H9 (cell line): ENCODE measurements at regions not wholly inside any gene's neighbourhood (a gene's known extent, or its start where the extent isn't known, plus 50 kb on each side); places are given as distances from the start of the nearest gene placed in this dataset.

Experiments used
- DNase-seq: peaks from one replicate; pipeline ENCODE4 v3.0.0-alpha.2; 2017
- H2AFZ ChIP-seq: one replicate; pipeline ENCODE4 v1.6.1; 2013; ENCODE audit warnings: mild to moderate bottlenecking, low read length, control low read depth, moderate library complexity
- H2AK5ac ChIP-seq: 2 replicates; pipeline ENCODE4 v1.6.1; 2013; ENCODE audit warnings: low read length, control low read depth, mixed read lengths; ENCODE audit not compliant: insufficient read length
- H2BK120ac ChIP-seq: one replicate; pipeline ENCODE4 v1.6.1; 2013; ENCODE audit warnings: low read depth, mild to moderate bottlenecking, low read length, control low read depth, inconsistent platforms; ENCODE audit not compliant: poor library complexity, severe bottlenecking
- H2BK12ac ChIP-seq: 2 replicates; pipeline ENCODE4 v1.6.1; 2013; ENCODE audit warnings: low read length, control low read depth, mixed read lengths, low read depth; ENCODE audit not compliant: insufficient read length
- H2BK15ac ChIP-seq: 2 replicates; pipeline ENCODE4 v1.6.1; 2013; ENCODE audit warnings: low read depth, low read length, control low read depth
- H2BK20ac ChIP-seq: one replicate; pipeline ENCODE4 v1.6.1; 2013; ENCODE audit warnings: low read depth, mild to moderate bottlenecking, low read length, control low read depth, inconsistent platforms; ENCODE audit not compliant: poor library complexity, severe bottlenecking
- H2BK5ac ChIP-seq: 2 replicates; pipeline ENCODE4 v1.6.1; 2013; ENCODE audit warnings: low read length, control low read depth, mixed read lengths; ENCODE audit not compliant: insufficient read length
- H3K14ac ChIP-seq: 2 replicates; pipeline ENCODE4 v1.6.1; 2013; ENCODE audit warnings: low read length, control low read depth; ENCODE audit not compliant: insufficient read depth
- H3K18ac ChIP-seq: 2 replicates; pipeline ENCODE4 v1.6.1; 2013; ENCODE audit warnings: low read depth, mild to moderate bottlenecking, mixed read lengths, low read length, control low read depth; ENCODE audit not compliant: insufficient read length
- H3K23ac ChIP-seq: 2 replicates; pipeline ENCODE4 v1.6.1; 2013; ENCODE audit warnings: low read length, control low read depth, mixed read lengths, low read depth; ENCODE audit not compliant: insufficient read length
- H3K23me2 ChIP-seq: 2 replicates; pipeline ENCODE4 v1.6.1; 2013; ENCODE audit warnings: low read depth, mild to moderate bottlenecking, mixed read lengths, low read length, control low read depth; ENCODE audit not compliant: insufficient read length, poor library complexity, severe bottlenecking
- H3K27ac ChIP-seq: 2 replicates; pipeline ENCODE4 v1.5.1; 2013; ENCODE audit warnings: low read length, control low read depth, mixed read lengths, low read depth; ENCODE audit not compliant: insufficient read length
- H3K27me3 ChIP-seq: 2 replicates; pipeline ENCODE4 v1.6.1; 2013; ENCODE audit warnings: low read length, control low read depth, inconsistent platforms; ENCODE audit not compliant: insufficient read depth
- H3K4ac ChIP-seq: 2 replicates; pipeline ENCODE4 v1.6.1; 2013; ENCODE audit warnings: low read depth, mild to moderate bottlenecking, control low read depth, inconsistent platforms, low read length, moderate library complexity
- H3K4me1 ChIP-seq: 2 replicates; pipeline ENCODE4 v1.6.1; 2013; ENCODE audit warnings: low read length, control low read depth, inconsistent platforms; ENCODE audit not compliant: insufficient read depth
- H3K4me2 ChIP-seq: 2 replicates; pipeline ENCODE4 v1.6.1; 2013; ENCODE audit warnings: low read length, control low read depth, mixed read lengths; ENCODE audit not compliant: insufficient read length, insufficient read depth
- H3K56ac ChIP-seq: 2 replicates; pipeline ENCODE4 v1.6.1; 2013; ENCODE audit warnings: low read depth, mild to moderate bottlenecking, mixed read lengths, low read length, control low read depth; ENCODE audit not compliant: insufficient read length
- H3K79me1 ChIP-seq: 2 replicates; pipeline ENCODE4 v1.6.1; 2013; ENCODE audit warnings: low read depth, mild to moderate bottlenecking, moderate library complexity, low read length, control low read depth, inconsistent platforms; ENCODE audit not compliant: insufficient read depth, poor library complexity, severe bottlenecking
- H3K79me2 ChIP-seq: 2 replicates; pipeline ENCODE4 v1.6.1; 2013; ENCODE audit warnings: low read length, control low read depth, inconsistent platforms; ENCODE audit not compliant: insufficient read depth
- H3K9ac ChIP-seq: 2 replicates; pipeline ENCODE4 v1.6.1; 2013; ENCODE audit warnings: low read length, control low read depth, mixed read lengths; ENCODE audit not compliant: insufficient read length; ENCODE audit errors: extremely low read depth
- H3K9me3 ChIP-seq: one replicate; pipeline ENCODE4 v1.6.1; 2013; ENCODE audit warnings: low read depth, low read length, inconsistent platforms; ENCODE audit not compliant: control insufficient read depth
- H3T11ph ChIP-seq: one replicate; pipeline ENCODE4 v1.6.1; 2013; ENCODE audit warnings: mild to moderate bottlenecking, low read length, control low read depth, inconsistent platforms
- H4K20me1 ChIP-seq: one replicate; pipeline ENCODE4 v1.6.1; 2013; ENCODE audit not compliant: control insufficient read depth, insufficient read length, insufficient read depth
- H4K5ac ChIP-seq: 2 replicates; pipeline ENCODE4 v1.6.1; 2013; ENCODE audit warnings: low read depth, mild to moderate bottlenecking, mixed read lengths, low read length, control low read depth; ENCODE audit not compliant: insufficient read length
- H4K8ac ChIP-seq: replicated peaks from 2 replicates; pipeline ENCODE4 v1.6.1; 2013; ENCODE audit warnings: low read length, control low read depth, mixed read lengths, low read depth; ENCODE audit not compliant: insufficient read length
- H4K91ac ChIP-seq: 2 replicates; pipeline ENCODE4 v1.6.1; 2013; ENCODE audit warnings: low read depth, mild to moderate bottlenecking, moderate library complexity, mixed read lengths, low read length, control low read depth; ENCODE audit not compliant: insufficient read length
- H3K27ac Mint-ChIP-seq, 3 experiments: 2 replicates in 2 of 3; 3 replicates in 1 of 3; pipeline ENCODE4 v1.8.0; 2020 to 2021; ENCODE audit warnings: mixed read lengths in 3 of 3, mild to moderate bottlenecking in 1 of 3, moderate library complexity in 1 of 3
- H3K27me3 Mint-ChIP-seq: 2 replicates; pipeline ENCODE4 v1.8.0; 2021; ENCODE audit warnings: low read depth, mild to moderate bottlenecking, moderate library complexity, mixed read lengths
- H3K36me3 Mint-ChIP-seq, 3 experiments: 2 replicates in 2 of 3; 3 replicates in 1 of 3; pipeline ENCODE4 v1.8.0; 2020 to 2021; ENCODE audit warnings: low read depth in 3 of 3, mixed read lengths in 3 of 3; ENCODE audit not compliant: insufficient read depth in 1 of 3
- H3K4me1 Mint-ChIP-seq, 2 experiments: 2 replicates each; pipeline ENCODE4 v1.8.0; 2020; ENCODE audit warnings: mixed read lengths in 2 of 2
- H3K4me3 Mint-ChIP-seq, 2 experiments: 2 replicates in 1 of 2; 3 replicates in 1 of 2; pipeline ENCODE4 v1.8.0; 2020 to 2021; ENCODE audit warnings: mild to moderate bottlenecking in 2 of 2, mixed read lengths in 2 of 2, moderate library complexity in 1 of 2
- H3K9me3 Mint-ChIP-seq, 2 experiments: 2 replicates in 1 of 2; 3 replicates in 1 of 2; pipeline ENCODE4 v1.8.0; 2020; ENCODE audit warnings: mild to moderate bottlenecking in 2 of 2, mixed read lengths in 2 of 2, moderate library complexity in 1 of 2
- CTCF ChIP-seq: fragments of 200-600 bp; sonication (generic); conservative IDR thresholded peaks from 3 replicates; pipeline ENCODE4 v1.8.0; 2021; ENCODE audit warnings: antibody characterized with exemption, mild to moderate bottlenecking
- WGBS: extraction: QIAGEN DNeasy Blood & Tissue Kit; methylation state at CpG from one replicate; pipeline ENCODE4 v1.1.7; 2013; ENCODE audit warnings: missing lambda C conversion rate, low lambda C conversion rate, mixed read lengths; ENCODE audit not compliant: insufficient read length; ENCODE audit errors: extremely low coverage; 5-methylcytosine and 5-hydroxymethylcytosine counted together

GRCh38 chr12:47378222-47378582, 298.4 kb upstream of the AMIGO2 start:
- Histone ChIP-seq H3K9ac (no peak overlapping the region), H3K23me2 (no peaks in the 10 kb centered on the region), H2BK20ac (no peak overlapping the region), H3K4ac (no peak overlapping the region), H3K79me1 (no peaks in the 10 kb centered on the region), H4K91ac (no peak overlapping the region), H3K23ac (no peak overlapping the region), H3K79me2 (no peaks in the 10 kb centered on the region), H3K27me3 (no peaks in the 10 kb centered on the region), H2AK5ac (no peak overlapping the region), H2AFZ (no peak overlapping the region), H3K18ac (no peak overlapping the region), H4K8ac (no peak overlapping the region), H4K5ac (no peak overlapping the region), H2BK5ac (no peak overlapping the region), H3K14ac (no peak overlapping the region), H3K4me2 (no peak overlapping the region), H3K9me3 (no peaks in the 10 kb centered on the region), H2BK15ac (no peak overlapping the region), H4K20me1 (no peaks in the 10 kb centered on the region), H2BK120ac (no peak overlapping the region), H3K56ac (no peak overlapping the region), H3T11ph (no peak overlapping the region), H3K27ac (no peak overlapping the region), H3K4me1 (no peaks in the 10 kb centered on the region), H2BK12ac (no peak overlapping the region)
- no peak for TF ChIP-seq CTCF
- Mint-ChIP-seq H3K27ac (no peak overlapping the region), H3K27me3 (no peaks in the 10 kb centered on the region), H3K4me3 (no peak overlapping the region), H3K4me1 (0 out of 4 replicates have a peak, but pooled peaks cover 2% of the 10 kb centered on the region in 2 experiments), H3K36me3 (no peaks in the 10 kb centered on the region), H3K9me3 (peaks cover 0 to 4% of the 10 kb centered on the region in 2 experiments; a peak in 4 of 5 replicates)
- no CpG with 5 or more reads among the region's 3 CpGs for WGBS
- no peak for DNase-seq
